Activated CD4-positive, CD25-positive, alpha-beta regulatory T cell treated with anti-CD3 and anti-CD28 coated beads, Interleukin-2, amount 50 U/mL, for 24 hours (primary cell): ENCODE measurements at regions not wholly inside any gene's neighbourhood (a gene's known extent, or its start where the extent isn't known, plus 50 kb on each side); places are given as distances from the start of the nearest gene placed in this dataset.

Experiments
- ATAC-seq, 2 donors: fragments of 150-1000 bp; cut with Tn5 transposase; one replicate each; pipeline ENCODE4 v1.10.0; 2021; ENCODE audit warnings: mild to moderate bottlenecking in 1 of 2, moderate library complexity in 1 of 2

DNA sequence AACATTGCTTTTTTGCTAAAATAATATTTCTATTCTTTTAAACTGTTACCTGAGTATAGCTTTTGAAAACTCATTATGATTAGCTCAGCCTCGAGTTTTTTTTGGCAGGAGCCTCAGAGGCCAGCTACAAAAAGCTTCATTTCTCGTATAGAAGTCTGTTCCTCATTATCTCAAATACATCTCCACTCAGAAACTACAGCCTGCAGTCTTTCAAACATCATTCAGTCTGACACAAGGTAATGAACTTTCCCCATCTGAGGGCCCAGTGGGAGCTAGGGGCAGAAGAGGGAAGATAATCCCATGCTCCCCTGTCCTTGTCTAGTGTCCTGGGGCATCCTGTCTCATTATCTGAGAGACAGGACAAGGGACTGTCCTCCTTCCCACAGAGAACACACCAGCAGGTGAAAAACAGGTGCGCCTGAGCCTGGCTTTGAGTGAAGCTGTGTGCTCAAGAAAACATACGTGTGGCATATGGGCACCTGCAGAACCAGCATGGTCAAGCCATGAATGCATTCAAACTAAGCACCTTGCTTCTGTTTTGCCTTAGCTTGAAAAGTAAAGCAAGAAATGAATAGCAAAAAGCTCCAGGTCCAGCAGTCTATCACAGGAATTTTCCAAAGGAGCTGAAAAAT lies 247.5 kb downstream of the MREG start:
- no peak for ATAC-seq

DNA sequence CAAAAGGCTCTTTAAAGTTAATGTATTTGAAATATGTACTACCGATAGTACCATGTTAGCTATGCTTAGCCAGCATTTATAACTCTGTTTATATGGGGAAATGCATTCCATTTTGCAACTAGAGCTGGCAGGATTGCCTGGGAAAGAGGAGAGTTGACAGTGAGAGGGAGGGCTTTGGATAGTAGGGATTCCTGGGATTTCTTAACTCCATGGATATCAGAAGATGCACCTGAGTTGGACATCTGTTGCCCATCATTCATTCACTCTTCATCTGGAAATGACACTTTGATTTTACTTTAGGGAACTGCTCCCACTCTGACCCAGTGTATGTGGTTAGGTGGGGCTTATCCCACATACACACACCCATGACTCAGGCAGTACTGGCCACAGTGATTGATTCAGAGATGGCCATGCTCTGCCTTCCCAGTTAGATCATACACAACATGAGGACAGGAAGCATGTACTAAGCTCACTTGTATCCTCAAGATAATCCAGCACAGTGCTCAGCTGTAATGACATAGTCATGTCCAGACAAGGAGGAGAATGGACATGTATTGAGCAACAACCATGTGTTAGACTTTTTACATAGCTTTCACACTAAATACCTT lies 248.8 kb downstream of the MREG start:
- no peak for ATAC-seq

DNA sequence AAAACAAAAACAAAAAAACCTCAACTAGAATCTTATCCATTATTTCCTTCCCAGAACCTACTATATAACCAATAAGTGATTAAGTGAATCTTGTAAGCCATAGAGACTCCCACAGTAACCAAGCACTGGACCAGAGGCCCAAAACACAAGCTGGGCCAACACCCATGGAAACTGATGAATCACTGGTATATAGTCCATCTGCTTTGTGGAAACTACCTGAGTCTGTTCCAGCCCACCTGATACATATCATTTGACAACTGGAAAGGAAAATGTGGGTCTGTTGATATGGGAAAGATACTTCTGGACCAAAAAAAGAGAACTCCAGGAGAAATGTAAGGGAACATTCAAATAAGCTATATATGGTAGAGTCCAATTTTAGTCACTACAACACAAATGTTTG lies 252.8 kb downstream of the MREG start:
- no peak for ATAC-seq

GRCh38 chr2:215760091-215760490 lies 253.3 kb downstream of the MREG start:
- ATAC-seq = no peak

DNA sequence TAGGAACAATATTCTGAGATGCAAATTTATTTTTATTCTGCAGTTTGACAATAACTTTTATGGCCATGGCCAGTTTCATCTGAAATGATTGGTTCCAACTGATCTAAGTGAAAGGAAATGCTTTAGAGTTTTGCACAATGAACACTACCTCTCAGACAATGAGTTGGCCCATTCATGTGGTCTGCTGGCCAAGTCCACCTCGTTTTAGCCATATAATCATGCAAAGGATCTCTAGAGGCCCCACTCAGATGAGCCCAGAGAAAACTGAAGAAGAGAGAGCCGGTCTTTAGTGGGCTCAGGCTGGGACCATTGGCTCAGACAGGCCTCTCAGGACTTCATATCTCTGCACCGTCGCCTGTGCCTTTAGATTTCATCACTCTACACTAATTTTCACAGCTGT lies 254.7 kb downstream of the MREG start:
- no peak for ATAC-seq

- ATAC-seq = no peak
These were observed 257.0 kb downstream of the MREG start for GRCh38 chr2:215756346-215756730.

DNA sequence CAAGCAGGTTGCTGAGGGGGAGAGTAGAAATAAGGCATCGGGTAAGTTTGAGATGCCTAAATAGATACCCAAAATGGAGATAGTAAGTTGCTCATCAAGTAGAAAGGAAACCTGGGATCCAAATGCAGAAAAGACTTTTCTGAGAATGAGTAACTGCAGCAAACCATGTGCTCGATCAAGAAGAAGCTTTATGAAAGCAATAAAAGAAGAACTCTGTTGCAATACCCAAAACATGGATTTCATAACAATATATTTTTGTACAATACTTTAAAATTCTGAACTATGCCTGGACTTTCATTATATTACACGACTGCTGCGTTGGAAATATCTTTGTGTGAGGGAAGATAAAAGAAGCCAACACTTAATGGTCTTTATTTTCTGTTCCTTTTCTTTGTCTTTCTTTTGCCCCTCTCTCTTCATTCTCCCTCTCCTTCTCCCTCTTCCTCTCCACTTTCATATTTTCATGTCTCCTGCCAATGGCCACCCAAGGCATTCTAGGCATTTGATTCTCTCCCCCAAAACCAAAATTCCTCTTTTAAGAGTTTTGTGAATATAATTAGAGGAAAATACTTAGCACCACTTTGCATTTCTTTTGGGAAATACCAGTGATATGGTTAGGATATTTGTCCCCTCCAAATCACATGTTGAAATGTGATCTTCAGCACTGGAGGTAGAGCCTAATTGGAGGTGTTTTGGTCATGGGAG lies 257.6 kb downstream of the MREG start:
- no peak for ATAC-seq

DNA sequence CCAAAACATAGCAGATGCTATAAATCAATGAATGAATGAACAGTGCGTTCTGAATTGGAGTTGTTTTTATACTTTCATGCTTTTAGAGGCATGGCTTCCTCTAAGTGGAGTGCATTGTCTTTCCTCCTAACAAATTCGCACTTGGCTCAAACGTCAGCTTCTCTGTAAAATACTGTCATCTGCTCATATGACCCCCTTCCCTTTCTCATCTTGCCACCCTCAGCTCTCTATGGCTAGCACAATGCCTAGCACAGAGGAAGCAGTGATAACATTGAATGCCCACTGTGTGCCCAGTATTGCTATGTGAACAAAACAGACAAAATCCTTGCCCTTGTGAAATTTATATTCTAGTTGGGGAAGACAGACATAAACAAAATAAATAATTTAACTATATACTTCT lies 258.8 kb downstream of the MREG start:
- no peak for ATAC-seq

- no peak for ATAC-seq
These were observed 259.5 kb downstream of the MREG start for GRCh38 chr2:215753808-215754207.

DNA sequence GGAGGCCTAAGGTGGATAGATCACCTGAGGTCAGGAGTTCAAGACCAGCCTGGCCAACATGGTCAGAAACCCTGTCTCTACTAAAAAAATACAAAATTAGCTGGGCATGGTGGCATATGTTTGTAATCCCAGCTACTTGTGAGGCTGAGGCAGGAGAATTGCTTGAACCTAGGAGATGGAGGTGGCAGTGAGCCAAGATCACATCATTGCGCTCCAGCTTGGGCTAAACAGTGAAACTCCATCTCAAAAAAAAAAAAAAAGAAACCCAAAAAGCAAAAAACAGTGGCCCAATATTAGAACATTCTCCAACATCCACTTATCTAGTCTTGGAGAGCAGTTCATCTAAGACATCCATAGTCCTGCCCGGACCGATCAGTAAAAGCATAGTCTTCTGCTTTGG lies 260.4 kb downstream of the MREG start:
- no peak for ATAC-seq

- no peak for ATAC-seq
These were observed 260.9 kb downstream of the MREG start for GRCh38 chr2:215752436-215752835.

DNA sequence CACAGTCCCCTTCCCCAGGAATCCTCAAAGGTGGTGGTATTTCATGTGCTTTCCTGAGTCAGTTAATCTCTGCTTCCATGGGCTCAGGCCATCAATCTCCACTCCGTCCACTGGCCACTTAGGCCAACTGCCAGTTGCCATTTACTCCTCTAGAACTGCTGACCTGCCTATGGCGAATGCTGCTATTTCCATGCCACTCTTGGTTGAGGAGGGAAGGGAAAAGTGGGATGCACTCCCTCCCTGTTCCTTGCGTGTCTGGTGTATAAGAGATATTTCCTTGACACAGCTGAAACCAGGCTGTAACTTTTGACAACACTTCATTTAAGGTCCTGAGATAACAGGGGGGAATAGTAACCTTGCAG lies 261.5 kb downstream of the MREG start:
- no peak for ATAC-seq

- ATAC-seq = no peak
These were observed 262.0 kb downstream of the MREG start for GRCh38 chr2:215751200-215751910.

GRCh38 chr2:215750763-215751162 lies 262.6 kb downstream of the MREG start:
- ATAC-seq = no peak

DNA sequence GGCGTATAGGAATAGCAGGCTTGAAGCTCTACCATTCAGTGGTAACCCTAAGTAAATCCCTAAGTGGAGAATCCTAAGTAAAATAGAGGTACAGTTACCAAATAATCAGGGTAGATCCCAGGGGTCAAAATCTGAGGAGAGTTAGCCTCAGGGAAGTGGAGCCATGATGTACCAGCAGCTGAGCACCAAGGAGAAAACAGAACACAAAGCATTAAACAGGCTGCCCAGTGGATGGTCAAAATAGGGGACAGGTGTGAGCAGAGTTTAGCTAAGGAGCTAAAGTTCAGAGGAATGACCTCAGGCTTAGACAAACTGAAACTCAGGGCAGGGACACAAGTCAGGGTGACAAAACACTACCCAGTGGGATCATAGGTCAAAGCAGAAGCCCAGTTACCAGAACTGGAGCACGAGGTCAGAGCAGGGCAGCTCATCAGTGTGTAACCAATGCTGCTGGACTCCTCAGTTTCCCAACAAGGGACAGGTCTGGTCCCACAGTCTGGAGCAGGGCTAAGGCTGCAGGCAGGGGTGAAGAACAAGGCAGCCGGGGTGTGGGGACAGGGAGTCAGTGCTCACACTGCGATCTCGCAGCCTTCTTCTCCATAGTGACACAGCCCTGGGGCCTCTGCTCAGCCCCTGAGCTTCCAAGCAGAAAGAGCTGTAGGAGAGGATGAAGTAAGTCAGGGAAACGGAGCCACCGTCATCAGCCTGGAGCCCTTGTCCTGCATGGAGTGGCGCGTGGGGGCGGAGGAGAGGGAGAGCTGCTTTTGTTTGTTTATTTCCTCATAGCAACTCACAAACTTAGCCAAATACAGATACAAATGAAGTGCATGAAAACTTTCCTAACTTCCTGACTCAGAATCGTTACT lies 264.0 kb downstream of the MREG start:
- no peak for ATAC-seq

DNA sequence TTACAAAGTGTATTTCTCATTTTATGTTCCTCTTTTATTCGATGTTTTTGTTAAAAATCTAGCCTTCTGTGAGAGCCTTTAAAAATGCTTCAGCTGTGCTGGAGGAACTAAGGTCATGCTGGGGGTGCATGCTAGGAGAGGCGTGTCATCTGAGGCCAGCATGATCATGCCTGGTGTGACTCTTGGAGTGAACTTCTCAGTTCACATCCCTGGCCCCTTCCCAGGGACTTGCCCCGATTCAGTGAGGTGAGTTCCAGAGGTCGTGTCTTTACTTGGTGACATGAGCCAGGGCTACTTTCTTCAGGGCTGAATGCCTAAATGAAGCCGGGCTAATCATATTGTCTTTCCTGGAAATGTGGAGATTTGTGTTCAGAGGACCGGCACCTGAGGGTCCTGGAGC lies 264.9 kb downstream of the MREG start:
- ATAC-seq = no peak

DNA sequence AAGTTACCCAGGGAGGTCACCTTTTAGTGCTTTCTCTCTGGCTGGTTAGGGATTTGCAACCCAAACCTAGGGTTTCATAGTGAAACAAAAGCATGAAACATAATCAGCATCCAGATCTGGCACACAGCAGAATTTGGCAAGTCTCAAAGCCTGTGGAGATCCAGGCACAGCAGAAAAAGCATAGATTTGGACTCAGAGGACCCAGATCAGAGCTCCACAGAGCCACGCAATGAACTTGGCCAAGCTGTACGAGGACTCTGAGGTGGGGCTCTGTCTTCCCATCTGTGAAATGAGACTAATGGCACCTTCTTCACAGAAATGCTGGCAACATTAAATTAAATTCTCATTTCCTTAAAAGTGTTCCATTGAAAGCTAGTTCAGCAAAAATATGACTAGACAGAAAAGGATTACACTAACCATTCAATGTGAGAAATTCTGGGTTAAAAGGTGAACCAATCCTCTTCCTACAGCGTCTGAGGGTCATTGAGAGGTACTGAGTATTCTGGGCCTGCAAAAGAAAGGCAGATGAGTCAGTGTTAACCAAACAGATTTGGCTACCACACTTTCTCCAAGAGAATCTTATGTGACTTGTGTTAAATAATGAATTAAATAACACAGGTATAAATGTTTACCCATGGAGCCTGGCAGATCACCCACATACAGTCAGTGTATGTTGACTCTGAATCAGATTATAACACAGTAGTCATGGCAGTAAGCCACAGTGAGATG lies 266.3 kb downstream of the MREG start:
- ATAC-seq = no peak

- no peak for ATAC-seq
These were observed 267.0 kb downstream of the MREG start for GRCh38 chr2:215746226-215746886.

DNA sequence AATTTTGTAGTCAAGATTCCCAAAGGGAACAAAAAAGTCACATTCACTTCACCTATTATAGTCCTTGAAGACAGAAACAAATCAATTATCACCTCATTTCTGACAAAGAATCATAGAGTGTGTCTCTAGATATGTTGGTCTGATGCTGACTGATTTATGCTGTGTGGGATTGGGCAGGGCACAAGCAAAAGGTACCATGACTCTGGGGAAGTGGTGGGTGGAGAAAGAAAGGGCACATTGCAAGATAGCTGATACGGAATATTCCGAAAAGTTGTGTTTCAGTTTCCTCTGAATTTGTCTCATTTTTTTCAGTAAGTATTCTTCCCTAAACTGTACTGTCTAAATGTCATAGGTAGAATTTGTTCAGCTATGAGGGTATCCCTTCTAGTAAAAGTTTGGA lies 268.0 kb downstream of the MREG start:
- ATAC-seq = no peak

DNA sequence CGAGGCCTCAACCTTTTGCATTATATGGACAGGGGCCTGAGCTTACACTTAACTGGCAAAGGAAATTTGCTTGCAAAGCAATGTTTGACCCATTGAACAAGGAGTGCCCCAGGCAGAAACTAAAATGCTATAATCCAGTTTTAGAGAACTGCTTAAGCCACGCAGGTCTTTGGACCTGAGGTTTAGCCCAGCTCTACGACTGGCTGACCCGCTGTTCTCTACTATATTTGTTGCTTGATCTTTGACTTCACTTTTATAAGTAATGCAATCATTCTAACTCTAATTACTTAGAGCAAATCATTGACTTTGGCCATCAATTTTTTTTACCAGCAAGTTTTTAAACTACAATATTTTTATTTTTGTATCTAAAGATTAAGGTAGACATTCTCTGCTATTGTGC lies 268.8 kb downstream of the MREG start:
- ATAC-seq = no peak

- ATAC-seq = no peak
These were observed 270.3 kb downstream of the MREG start for GRCh38 chr2:215743066-215743465.

- ATAC-seq = no peak
These were observed 271.3 kb downstream of the MREG start for GRCh38 chr2:215742021-215742420.
